ENCODE measurements at regions not wholly inside any gene's neighbourhood (a gene's known extent, or its start where the extent isn't known, plus 50 kb on each side); places are given as distances from the start of the nearest gene placed in this dataset.

DNA sequence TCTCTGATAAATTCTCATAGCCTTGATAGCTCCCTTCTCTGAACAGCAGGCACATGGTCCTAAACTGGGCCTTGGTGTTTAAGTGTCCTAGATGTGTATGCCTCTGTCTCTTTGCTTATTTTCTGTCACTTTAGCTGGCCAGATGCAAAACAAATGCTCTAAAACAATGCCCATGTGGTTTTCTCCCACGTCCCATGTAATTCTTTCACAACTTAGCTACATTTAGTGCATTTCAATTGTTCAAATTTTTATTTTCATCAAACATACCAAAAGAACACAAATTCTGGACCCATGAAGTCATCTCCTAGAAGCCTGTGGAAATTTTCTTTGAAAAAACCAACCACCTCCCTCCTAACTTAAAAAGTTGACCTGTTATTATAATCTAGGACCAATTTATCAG lies 491.3 kb upstream of the AGTR1 start:
- intact Hi-C loops (cut with DNase I; ENCODE audit: low total_unique reads) = no loop called here
- WGBS, 5 donors = 28 to 73% (median 60%) methylated on average over 1 of the region's 1 CpG

DNA sequence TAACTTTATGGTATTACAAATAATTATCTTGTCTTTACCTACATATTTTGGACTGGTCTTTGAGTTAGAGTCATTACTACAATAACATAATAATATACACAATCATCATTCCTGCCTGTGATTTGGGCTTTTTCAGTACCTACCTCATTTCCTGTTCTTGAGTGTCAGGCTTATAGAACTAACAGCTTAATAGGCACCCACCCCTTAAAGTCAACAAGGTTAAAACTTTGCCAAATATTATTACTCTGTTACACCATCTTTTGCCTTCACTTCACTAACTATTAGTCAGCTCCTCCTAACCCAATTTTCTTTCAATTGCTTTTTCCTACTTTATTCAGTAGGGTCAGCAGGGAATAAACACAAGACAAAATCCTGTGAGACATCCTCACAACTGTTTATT lies 488.7 kb upstream of the AGTR1 start:
- Histone ChIP-seq H3K27me3 (replicated peaks in 1 of 7) (no peaks in the 10 kb centered on the region), H3K4me3 (no peak overlapping the region), H3K27ac (no peak overlapping the region), H3K36me3 (no peaks in the 10 kb centered on the region), H3K9me3 (no peaks in the 10 kb centered on the region), H3K4me1 (no peaks in the 10 kb centered on the region)
- intact Hi-C loops (cut with DNase I; ENCODE audit: low total_unique reads) = no loop called here
- no peak for DNase-seq
- TF ChIP-seq, protein P1, sequence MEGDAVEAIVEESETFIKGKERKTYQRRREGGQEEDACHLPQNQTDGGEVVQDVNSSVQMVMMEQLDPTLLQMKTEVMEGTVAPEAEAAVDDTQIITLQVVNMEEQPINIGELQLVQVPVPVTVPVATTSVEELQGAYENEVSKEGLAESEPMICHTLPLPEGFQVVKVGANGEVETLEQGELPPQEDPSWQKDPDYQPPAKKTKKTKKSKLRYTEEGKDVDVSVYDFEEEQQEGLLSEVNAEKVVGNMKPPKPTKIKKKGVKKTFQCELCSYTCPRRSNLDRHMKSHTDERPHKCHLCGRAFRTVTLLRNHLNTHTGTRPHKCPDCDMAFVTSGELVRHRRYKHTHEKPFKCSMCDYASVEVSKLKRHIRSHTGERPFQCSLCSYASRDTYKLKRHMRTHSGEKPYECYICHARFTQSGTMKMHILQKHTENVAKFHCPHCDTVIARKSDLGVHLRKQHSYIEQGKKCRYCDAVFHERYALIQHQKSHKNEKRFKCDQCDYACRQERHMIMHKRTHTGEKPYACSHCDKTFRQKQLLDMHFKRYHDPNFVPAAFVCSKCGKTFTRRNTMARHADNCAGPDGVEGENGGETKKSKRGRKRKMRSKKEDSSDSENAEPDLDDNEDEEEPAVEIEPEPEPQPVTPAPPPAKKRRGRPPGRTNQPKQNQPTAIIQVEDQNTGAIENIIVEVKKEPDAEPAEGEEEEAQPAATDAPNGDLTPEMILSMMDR (IDR thresholded peaks at IDR 0.05 in 8 of 11, conservative IDR thresholded peaks at IDR 0.05 in 3 of 11) = no peak
- TF ChIP-seq POLR2A (IDR thresholded peaks at IDR 0.05) = no peak
- TF ChIP-seq POLR2AphosphoS5 (IDR thresholded peaks at IDR 0.05) = no peak

More for the DNA sequence above, 491.3 kb upstream of the AGTR1 start:
- Histone ChIP-seq H3K4me1 (no peaks in the 10 kb centered on the region), H3K36me3 (no peaks in the 10 kb centered on the region), H3K27me3 (replicated peaks in 1 of 7) (no peaks in the 10 kb centered on the region), H3K4me3 (no peak overlapping the region), H3K27ac (no peak overlapping the region), H3K9me3 (no peaks in the 10 kb centered on the region)
- no peak for DNase-seq
- no peak for TF ChIP-seq POLR2A (IDR thresholded peaks at IDR 0.05)

DNA sequence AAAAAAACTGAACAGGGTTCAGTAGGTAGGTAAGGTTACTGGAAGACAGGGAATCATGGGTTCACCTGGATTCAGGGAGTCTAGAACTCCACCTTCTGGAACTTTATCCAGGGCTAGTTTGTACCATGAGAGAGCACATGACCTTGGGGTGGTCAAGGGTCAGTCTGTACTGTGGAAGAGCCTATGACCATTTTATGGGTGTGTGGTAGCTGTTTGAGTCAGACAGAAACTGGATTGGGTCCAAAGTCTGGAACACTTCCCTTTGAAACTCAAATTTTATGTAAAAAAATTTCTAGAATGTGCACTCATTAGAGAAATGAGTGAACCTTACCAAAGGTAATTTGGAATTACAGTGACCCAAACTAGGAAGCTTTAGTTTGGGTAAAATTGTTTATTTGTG lies 486.0 kb upstream of the AGTR1 start:
- Histone ChIP-seq H3K4me3 (no peak overlapping the region), H3K27ac (no peak overlapping the region), H3K4me1 (no peaks in the 10 kb centered on the region), H3K9me3 (no peaks in the 10 kb centered on the region), H3K27me3 (replicated peaks in 1 of 7) (no peaks in the 10 kb centered on the region), H3K36me3 (no peaks in the 10 kb centered on the region)
- intact Hi-C loops (cut with DNase I; ENCODE audit: low total_unique reads) = no loop called here
- TF ChIP-seq, protein P1 (IDR thresholded peaks at IDR 0.05 in 8 of 11, conservative IDR thresholded peaks at IDR 0.05 in 3 of 11) = no peak
- TF ChIP-seq POLR2AphosphoS5 (IDR thresholded peaks at IDR 0.05) = no peak
- no peak for TF ChIP-seq POLR2A (IDR thresholded peaks at IDR 0.05)
- DNase-seq = no peak

DNA sequence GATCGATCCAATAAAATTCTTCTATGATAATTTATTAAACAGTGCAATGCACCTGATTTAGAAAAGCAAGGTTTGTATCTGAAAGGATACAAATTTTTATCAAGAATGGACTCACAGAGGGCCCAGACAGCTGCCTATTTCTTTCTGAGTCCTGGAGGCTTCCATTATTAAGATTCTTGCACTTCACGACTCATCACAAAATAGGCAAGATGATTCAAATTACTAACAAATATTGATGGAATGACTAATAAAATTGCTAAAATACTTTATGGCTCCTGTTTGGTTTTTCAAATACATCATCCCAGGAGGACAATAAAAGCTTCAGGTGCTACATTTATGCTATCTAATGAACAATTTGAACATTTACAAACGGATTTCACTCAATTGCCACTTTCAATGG lies 483.0 kb upstream of the AGTR1 start:
- DNase-seq = no peak
- Histone ChIP-seq H3K4me1 (no peaks in the 10 kb centered on the region), H3K36me3 (no peaks in the 10 kb centered on the region), H3K27ac (no peak overlapping the region), H3K4me3 (no peak overlapping the region), H3K27me3 (replicated peaks in 1 of 7) (no peaks in the 10 kb centered on the region), H3K9me3 (no peaks in the 10 kb centered on the region)
- WGBS, 5 donors = 77 to 83% (median 81%) methylated on average over 3 of the region's 3 CpGs
- intact Hi-C loops (cut with DNase I; ENCODE audit: low total_unique reads) = no loop called here
- TF ChIP-seq POLR2AphosphoS5 (IDR thresholded peaks at IDR 0.05) (no peak), POLR2A (IDR thresholded peaks at IDR 0.05) (no peak)
- TF ChIP-seq, protein P1 (IDR thresholded peaks at IDR 0.05 in 8 of 11, conservative IDR thresholded peaks at IDR 0.05 in 3 of 11) = no peak

DNA sequence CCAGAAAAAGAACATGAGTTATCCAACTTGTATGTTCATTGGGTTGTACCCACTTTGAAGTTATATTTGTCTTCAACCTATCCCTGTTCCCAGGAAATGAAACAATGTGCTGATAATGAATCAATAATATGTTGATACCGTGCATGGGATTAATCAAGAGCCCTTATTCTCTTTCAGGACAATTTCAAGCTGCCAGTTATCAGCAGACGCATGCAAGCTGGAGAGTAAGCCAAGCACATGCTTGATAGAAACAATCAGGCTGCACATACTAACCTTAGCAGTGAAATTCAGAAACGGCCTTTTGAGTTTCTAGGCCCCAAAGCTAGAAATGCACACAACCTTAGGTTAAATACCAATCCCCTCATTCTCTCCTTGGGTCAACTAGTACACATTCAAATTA lies 480.4 kb upstream of the AGTR1 start:
- intact Hi-C loops (cut with DNase I; ENCODE audit: low total_unique reads) = no loop called here
- 75 to 87% (median 80%) methylated on average over 3 of the region's 3 CpGs for WGBS, 5 donors
- no peak overlapping the region for H3K4me3 ChIP-seq
- H3K36me3 ChIP-seq = no peaks in the 10 kb centered on the region
- no peak for DNase-seq
- no peaks in the 10 kb centered on the region for H3K4me1 ChIP-seq
- TF ChIP-seq POLR2A (IDR thresholded peaks at IDR 0.05) = no peak
- TF ChIP-seq, protein P1 (IDR thresholded peaks at IDR 0.05 in 8 of 11, conservative IDR thresholded peaks at IDR 0.05 in 3 of 11) = no peak
- TF ChIP-seq POLR2AphosphoS5 (IDR thresholded peaks at IDR 0.05) = no peak
- no peaks in the 10 kb centered on the region for H3K27me3 ChIP-seq (replicated peaks in 1 of 7)
- no peak overlapping the region for H3K27ac ChIP-seq
- no peaks in the 10 kb centered on the region for H3K9me3 ChIP-seq
